ENCODE measurements at regions not wholly inside any gene's neighbourhood (a gene's known extent, or its start where the extent isn't known, plus 50 kb on each side); places are given as distances from the start of the nearest gene placed in this dataset.

DNA sequence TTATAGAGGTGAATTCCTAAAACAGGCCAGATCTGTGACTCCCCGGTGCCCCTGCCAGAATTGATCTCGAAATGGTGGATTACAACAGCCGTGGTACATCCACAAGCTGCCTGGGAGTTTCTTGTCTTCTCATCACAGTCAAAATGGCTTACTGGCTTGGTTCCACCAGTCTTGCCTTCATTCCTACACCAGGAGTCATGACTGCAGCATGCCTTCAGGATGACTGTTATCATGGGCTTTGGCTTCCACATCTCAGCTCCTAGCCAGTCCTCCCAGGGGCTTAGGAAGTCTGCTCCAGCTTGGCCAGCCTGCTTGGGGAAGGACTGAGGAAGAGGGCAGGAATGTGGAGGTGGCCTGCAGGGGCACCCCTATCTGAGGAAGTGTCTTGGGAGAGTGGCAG, 132.9 kb upstream of the NR3C1 start:
- TF ChIP-seq, protein P1, sequence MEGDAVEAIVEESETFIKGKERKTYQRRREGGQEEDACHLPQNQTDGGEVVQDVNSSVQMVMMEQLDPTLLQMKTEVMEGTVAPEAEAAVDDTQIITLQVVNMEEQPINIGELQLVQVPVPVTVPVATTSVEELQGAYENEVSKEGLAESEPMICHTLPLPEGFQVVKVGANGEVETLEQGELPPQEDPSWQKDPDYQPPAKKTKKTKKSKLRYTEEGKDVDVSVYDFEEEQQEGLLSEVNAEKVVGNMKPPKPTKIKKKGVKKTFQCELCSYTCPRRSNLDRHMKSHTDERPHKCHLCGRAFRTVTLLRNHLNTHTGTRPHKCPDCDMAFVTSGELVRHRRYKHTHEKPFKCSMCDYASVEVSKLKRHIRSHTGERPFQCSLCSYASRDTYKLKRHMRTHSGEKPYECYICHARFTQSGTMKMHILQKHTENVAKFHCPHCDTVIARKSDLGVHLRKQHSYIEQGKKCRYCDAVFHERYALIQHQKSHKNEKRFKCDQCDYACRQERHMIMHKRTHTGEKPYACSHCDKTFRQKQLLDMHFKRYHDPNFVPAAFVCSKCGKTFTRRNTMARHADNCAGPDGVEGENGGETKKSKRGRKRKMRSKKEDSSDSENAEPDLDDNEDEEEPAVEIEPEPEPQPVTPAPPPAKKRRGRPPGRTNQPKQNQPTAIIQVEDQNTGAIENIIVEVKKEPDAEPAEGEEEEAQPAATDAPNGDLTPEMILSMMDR (IDR thresholded peaks at IDR 0.05; ENCODE audit: insufficient read depth, low read length, poor library complexity, severe bottlenecking): no peak
- no peaks in the 10 kb centered on the region for H3K27me3 ChIP-seq (replicated peaks; ENCODE audit: control insufficient read depth, insufficient read depth, low read length)
- no peaks in the 10 kb centered on the region for H3K36me3 ChIP-seq (ENCODE audit: control insufficient read depth, insufficient read depth, low read length)
- no peak overlapping the region for H3K4me3 ChIP-seq (replicated peaks; ENCODE audit: low read depth, low read length)
- no peak for DNase-seq (ENCODE audit: extremely low read depth, insufficient read length)

DNA sequence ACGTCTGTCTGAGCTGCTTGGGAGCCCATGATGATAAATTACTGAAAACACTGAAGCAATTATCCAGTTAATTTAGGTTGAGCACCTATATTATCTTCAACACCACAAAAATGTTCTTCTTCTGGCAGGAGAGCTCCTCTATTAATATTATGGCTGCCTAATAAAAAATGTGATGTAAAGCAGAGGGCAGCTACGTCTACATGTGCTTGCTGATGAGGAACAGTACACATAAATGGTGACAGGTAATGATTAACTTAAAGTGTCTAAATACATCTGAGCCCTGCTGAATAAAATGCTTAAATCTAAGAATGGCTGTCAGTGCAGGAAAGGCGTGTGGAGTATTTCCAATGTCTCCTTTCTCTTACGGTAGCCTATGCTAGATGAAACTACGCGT, 131.3 kb upstream of the NR3C1 start:
- Histone ChIP-seq H3K36me3 (ENCODE audit: control insufficient read depth, insufficient read depth, low read length) (no peaks in the 10 kb centered on the region), H3K27me3 (replicated peaks; ENCODE audit: control insufficient read depth, insufficient read depth, low read length) (no peaks in the 10 kb centered on the region), H3K4me3 (replicated peaks; ENCODE audit: low read depth, low read length) (no peak overlapping the region)
- DNase-seq (ENCODE audit: extremely low read depth, insufficient read length): no peak
- TF ChIP-seq, protein P1 (IDR thresholded peaks at IDR 0.05; ENCODE audit: insufficient read depth, low read length, poor library complexity, severe bottlenecking): no peak

DNA sequence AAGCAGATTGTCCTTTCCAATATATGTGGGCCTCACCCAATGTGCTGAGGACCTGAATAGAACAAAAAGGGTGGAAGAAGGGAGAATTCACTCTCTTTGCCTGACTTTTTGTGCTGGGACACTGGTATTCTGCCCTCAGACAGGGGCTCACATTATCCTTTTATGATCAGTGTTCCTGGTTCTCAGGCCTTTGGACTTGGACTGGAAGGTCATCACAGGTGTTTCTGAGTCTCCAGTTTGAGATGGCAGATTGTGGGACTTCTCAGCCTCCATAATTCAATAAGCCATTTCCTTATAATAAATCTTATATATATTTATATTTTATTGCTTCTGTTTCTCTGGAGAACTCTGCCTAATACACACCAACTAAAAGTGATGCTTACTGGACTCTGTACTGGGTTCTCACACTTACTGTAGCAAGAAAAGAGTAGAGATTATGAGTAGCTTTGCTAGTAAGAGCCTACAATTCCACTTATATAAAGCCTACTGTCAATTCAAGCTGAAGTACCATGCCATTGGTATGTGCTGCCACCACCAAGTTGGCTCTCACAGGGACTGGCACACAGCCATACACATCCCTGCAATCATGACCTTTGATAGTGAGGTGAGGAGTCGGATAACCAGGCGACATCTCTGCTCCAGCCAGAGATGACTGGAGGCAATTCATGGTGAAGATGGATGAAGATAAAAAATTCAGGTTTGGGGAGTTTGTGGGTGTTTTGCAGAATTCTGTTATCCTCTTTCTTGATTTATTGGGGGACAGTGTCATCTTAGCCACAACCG, 130.7 kb upstream of the NR3C1 start:
- TF ChIP-seq, protein P1 (IDR thresholded peaks at IDR 0.05; ENCODE audit: insufficient read depth, low read length, poor library complexity, severe bottlenecking): no peak
- Histone ChIP-seq H3K4me3 (replicated peaks; ENCODE audit: low read depth, low read length) (no peak overlapping the region), H3K27me3 (replicated peaks; ENCODE audit: control insufficient read depth, insufficient read depth, low read length) (no peaks in the 10 kb centered on the region), H3K36me3 (ENCODE audit: control insufficient read depth, insufficient read depth, low read length) (no peaks in the 10 kb centered on the region)
- no peak for DNase-seq (ENCODE audit: extremely low read depth, insufficient read length)

DNA sequence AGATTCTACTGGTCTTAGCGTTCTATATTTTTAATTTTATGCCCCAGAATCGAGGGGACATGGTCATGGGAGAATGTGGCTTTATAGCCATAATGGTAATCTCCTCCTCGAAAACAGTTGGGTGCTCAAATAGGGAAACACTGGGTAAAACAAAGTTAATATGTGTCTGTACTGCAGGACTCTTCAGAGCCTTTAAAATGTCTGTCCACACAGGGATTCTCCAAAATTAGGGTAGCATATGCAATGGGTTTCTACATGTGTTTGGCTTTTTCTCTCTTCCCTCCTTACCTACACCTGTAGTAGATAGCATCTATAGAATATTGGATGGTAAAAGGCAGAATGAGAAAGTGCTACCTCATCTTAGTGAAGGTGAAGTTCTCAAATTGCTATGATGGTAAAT, 130.0 kb upstream of the NR3C1 start:
- DNase-seq (ENCODE audit: extremely low read depth, insufficient read length): no peak
- no peaks in the 10 kb centered on the region for H3K36me3 ChIP-seq (ENCODE audit: control insufficient read depth, insufficient read depth, low read length)
- TF ChIP-seq, protein P1 (IDR thresholded peaks at IDR 0.05; ENCODE audit: insufficient read depth, low read length, poor library complexity, severe bottlenecking): no peak
- H3K27me3 ChIP-seq (replicated peaks; ENCODE audit: control insufficient read depth, insufficient read depth, low read length): no peaks in the 10 kb centered on the region
- H3K4me3 ChIP-seq (replicated peaks; ENCODE audit: low read depth, low read length): no peak overlapping the region

DNA sequence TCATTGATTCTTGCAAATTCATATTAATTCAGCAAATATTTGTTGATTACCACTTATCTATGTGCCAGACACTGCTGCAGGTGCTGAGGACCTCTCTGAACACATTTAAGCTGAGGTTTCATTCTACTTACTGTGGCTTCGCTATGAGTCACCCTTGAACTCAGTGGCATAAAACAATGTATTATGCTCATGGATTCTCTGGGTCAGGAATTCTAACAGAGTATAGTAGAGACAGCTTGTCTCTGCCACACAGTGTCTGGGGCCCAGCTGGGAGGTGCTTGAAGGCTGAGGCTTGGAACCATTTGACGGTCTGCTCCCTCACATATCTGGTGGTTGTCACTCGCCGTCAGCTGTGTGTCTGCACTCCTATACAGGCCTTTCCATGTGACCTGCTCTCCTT, 124.3 kb upstream of the NR3C1 start:
- no peak for DNase-seq (ENCODE audit: extremely low read depth, insufficient read length)
- no peaks in the 10 kb centered on the region for H3K36me3 ChIP-seq (ENCODE audit: control insufficient read depth, insufficient read depth, low read length)
- TF ChIP-seq, protein P1 (IDR thresholded peaks at IDR 0.05; ENCODE audit: insufficient read depth, low read length, poor library complexity, severe bottlenecking): no peak
- H3K27me3 ChIP-seq (replicated peaks; ENCODE audit: control insufficient read depth, insufficient read depth, low read length): no peaks in the 10 kb centered on the region
- H3K4me3 ChIP-seq (replicated peaks; ENCODE audit: low read depth, low read length): no peak overlapping the region

DNA sequence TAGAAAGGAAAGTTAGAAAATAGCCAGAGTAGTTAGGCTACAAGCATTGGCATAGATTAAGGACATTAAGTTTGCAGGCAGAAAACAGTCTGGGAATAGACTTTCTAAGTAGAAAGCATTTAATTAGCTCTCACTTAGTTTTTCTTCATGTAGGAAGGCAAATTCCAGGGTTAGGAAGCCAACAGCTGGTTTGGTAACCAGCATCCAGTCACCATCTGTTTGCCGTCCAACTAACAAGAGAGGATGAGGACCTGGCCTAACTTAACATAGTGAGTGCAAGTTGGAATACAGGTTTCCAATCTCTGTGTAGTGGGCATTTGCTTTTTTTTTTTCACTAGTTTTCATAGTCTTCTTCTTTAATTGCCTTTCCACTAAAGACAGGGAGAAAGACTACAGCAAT, 121.7 kb upstream of the NR3C1 start:
- TF ChIP-seq, protein P1 (IDR thresholded peaks at IDR 0.05; ENCODE audit: insufficient read depth, low read length, poor library complexity, severe bottlenecking): no peak
- no peaks in the 10 kb centered on the region for H3K27me3 ChIP-seq (replicated peaks; ENCODE audit: control insufficient read depth, insufficient read depth, low read length)
- H3K36me3 ChIP-seq (ENCODE audit: control insufficient read depth, insufficient read depth, low read length): no peaks in the 10 kb centered on the region
- no peak overlapping the region for H3K4me3 ChIP-seq (replicated peaks; ENCODE audit: low read depth, low read length)
- DNase-seq (ENCODE audit: extremely low read depth, insufficient read length): no peak
